Neural progenitor cell (in vitro differentiated cells): ENCODE measurements at regions not wholly inside any gene's neighbourhood (a gene's known extent, or its start where the extent isn't known, plus 50 kb on each side); places are given as distances from the start of the nearest gene placed in this dataset.

ENCODE experiments used
- EZH2 ChIP-seq: fragments of 200-600 bp; sonication (generic); IDR thresholded peaks from 2 replicates; pipeline ENCODE4 v1.6.1; 2017; ENCODE audit warnings: antibody characterized with exemption, mild to moderate bottlenecking, moderate library complexity
- TF ChIP-seq, protein P1 (sequence below): fragments of 200-600 bp; sonication (generic); IDR thresholded peaks from 2 replicates; pipeline ENCODE4 v1.5.1; 2017; ENCODE audit warnings: antibody characterized with exemption, mild to moderate bottlenecking

DNA sequence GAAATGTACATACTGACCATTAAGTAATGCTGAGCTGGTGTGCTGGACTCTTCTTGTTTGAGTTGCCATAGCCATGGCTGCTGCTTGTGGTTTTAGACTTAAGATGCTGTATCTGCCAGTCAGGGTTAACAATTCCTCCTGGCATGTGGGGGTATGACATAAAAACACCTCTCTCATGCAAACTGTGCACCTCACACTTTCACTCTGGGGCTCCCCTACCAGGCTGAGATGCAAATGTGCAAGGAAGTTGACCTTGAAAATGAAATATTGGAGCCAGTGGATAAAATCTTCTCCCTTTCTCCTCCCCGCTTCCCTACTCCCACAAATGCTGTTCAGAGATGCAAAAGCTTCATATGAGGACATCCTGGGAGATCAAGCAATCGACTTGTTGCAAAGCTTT lies 198.8 kb downstream of the FCRL5 start:
- TF ChIP-seq, protein P1, sequence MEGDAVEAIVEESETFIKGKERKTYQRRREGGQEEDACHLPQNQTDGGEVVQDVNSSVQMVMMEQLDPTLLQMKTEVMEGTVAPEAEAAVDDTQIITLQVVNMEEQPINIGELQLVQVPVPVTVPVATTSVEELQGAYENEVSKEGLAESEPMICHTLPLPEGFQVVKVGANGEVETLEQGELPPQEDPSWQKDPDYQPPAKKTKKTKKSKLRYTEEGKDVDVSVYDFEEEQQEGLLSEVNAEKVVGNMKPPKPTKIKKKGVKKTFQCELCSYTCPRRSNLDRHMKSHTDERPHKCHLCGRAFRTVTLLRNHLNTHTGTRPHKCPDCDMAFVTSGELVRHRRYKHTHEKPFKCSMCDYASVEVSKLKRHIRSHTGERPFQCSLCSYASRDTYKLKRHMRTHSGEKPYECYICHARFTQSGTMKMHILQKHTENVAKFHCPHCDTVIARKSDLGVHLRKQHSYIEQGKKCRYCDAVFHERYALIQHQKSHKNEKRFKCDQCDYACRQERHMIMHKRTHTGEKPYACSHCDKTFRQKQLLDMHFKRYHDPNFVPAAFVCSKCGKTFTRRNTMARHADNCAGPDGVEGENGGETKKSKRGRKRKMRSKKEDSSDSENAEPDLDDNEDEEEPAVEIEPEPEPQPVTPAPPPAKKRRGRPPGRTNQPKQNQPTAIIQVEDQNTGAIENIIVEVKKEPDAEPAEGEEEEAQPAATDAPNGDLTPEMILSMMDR: no peak
- TF ChIP-seq EZH2: no peak
